HFF-Myc (cell line): ENCODE measurements at regions not wholly inside any gene's neighbourhood (a gene's known extent, or its start where the extent isn't known, plus 50 kb on each side); places are given as distances from the start of the nearest gene placed in this dataset.
"Not testable (repeated sequence)": the region's sequence is repeated elsewhere in the genome, so short reads cannot be mapped to it uniquely, and the experiment has no call there.

Experiments
- DNase-seq: peaks from one replicate; pipeline ENCODE4 v3.0.0-alpha.2; 2011; ENCODE audit warnings: low read depth; ENCODE audit errors: extremely low read depth
- H3K4me3 ChIP-seq: replicated peaks from 2 replicates; pipeline ENCODE4 v1.5.1; 2011; ENCODE audit warnings: low read depth, mild to moderate bottlenecking, control low read depth, low read length
- CTCF ChIP-seq: IDR thresholded peaks from 2 replicates; pipeline ENCODE4 v1.5.1; 2012; ENCODE audit warnings: mild to moderate bottlenecking, low read depth, low read length, control low read depth; ENCODE audit errors: missing control alignments

- TF ChIP-seq CTCF: no peak
- H3K4me3 ChIP-seq: no peak overlapping the region
- no peak for DNase-seq
These were observed 296.5 kb downstream of the ZIC1 start for GRCh38 chr3:147705651-147706051.

GRCh38 chr3:147710753-147711152 is 301.6 kb downstream of the ZIC1 start:
- not testable (repeated sequence) for H3K4me3 ChIP-seq, DNase-seq

- no peak for DNase-seq
- H3K4me3 ChIP-seq: no peak overlapping the region
- TF ChIP-seq CTCF: no peak
These were observed 303.2 kb downstream of the ZIC1 start for GRCh38 chr3:147712357-147712756.

GRCh38 chr3:147712758-147713157 is 303.6 kb downstream of the ZIC1 start:
- not testable (repeated sequence) for H3K4me3 ChIP-seq, DNase-seq

DNA sequence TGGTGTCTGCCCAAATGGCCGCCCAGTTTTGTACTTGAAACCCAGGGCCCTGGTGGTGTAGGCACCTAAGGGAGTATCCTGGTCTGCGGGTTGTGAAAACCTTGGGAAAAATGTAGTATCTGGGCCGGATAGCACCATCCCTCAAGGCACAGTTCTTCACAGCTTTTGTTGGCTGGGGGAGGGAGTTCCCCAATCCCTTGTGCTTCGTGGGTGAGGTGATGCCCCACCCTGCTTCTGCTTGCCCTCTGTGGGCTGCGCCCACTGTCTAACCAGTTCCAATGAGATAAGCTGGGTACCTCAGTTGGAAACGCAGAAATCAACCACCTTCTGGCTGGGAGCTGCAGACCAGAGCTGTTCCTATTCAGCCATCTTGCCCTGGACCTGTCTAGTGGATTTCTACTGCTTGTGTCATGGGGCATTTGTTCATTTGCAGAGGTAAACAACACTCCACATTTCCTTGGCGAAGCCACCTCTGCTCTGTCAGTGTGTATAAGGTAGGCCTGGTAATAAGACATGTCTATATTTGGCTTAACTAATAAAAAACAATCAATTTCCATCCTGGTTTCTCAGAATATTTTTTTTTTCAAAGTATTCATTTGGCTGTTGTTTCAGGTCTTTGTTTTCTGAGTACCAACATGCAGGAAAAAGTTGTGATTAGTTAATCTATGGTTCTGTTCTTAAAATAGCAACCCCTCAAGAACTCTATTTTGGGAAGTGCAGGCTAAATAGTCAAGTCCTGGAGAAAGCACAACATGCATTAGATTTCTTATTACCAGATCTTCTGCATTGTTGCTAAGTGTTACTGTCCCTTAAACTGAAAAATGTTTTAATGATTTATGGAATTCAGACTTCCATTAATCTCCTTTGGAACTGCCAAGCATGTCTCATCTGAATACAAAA is 304.3 kb downstream of the ZIC1 start:
- no peak overlapping the region for H3K4me3 ChIP-seq
- TF ChIP-seq CTCF: no peak
- no peak for DNase-seq

GRCh38 chr3:147729641-147730040 is 320.5 kb downstream of the ZIC1 start:
- TF ChIP-seq CTCF: no peak
- DNase-seq: no peak
- no peak overlapping the region for H3K4me3 ChIP-seq

- no peak for DNase-seq
- TF ChIP-seq CTCF: no peak
- H3K4me3 ChIP-seq: no peak overlapping the region
These were observed 321.1 kb downstream of the ZIC1 start for GRCh38 chr3:147730284-147730683.

GRCh38 chr3:147733217-147733616 is 324.1 kb downstream of the ZIC1 start:
- no peak for DNase-seq
- no peak overlapping the region for H3K4me3 ChIP-seq
- no peak for TF ChIP-seq CTCF
